HFFc6 (cell line): ENCODE measurements at regions not wholly inside any gene's neighbourhood (a gene's known extent, or its start where the extent isn't known, plus 50 kb on each side); places are given as distances from the start of the nearest gene placed in this dataset.

Experiments used
- DNase-seq: peaks from one replicate; pipeline ENCODE4 v3.0.0-alpha.2; 2018
- H3K27ac Mint-ChIP-seq: 2 replicates; pipeline ENCODE4 v1.8.0; 2020; ENCODE audit warnings: mild to moderate bottlenecking, mixed read lengths
- H3K27me3 Mint-ChIP-seq: 2 replicates; pipeline ENCODE4 v1.8.0; 2021; ENCODE audit warnings: mild to moderate bottlenecking, moderate library complexity, mixed read lengths; ENCODE audit not compliant: insufficient read depth
- H3K36me3 Mint-ChIP-seq: 2 replicates; pipeline ENCODE4 v1.8.0; 2021; ENCODE audit warnings: low read depth, mixed read lengths
- H3K4me1 Mint-ChIP-seq: 2 replicates; pipeline ENCODE4 v1.8.0; 2020; ENCODE audit warnings: low read depth, mixed read lengths
- H3K4me3 Mint-ChIP-seq: 2 replicates; pipeline ENCODE4 v1.8.0; 2020; ENCODE audit warnings: mild to moderate bottlenecking, moderate library complexity, mixed read lengths
- H3K9me3 Mint-ChIP-seq: 2 replicates; pipeline ENCODE4 v1.8.0; 2020; ENCODE audit warnings: mild to moderate bottlenecking, mixed read lengths
- TF ChIP-seq, protein P1 (sequence below): fragments of 200-600 bp; sonication (generic); IDR thresholded peaks from 2 replicates; pipeline ENCODE4 v1.5.0; 2021; ENCODE audit warnings: antibody characterized with exemption, mild to moderate bottlenecking

DNA sequence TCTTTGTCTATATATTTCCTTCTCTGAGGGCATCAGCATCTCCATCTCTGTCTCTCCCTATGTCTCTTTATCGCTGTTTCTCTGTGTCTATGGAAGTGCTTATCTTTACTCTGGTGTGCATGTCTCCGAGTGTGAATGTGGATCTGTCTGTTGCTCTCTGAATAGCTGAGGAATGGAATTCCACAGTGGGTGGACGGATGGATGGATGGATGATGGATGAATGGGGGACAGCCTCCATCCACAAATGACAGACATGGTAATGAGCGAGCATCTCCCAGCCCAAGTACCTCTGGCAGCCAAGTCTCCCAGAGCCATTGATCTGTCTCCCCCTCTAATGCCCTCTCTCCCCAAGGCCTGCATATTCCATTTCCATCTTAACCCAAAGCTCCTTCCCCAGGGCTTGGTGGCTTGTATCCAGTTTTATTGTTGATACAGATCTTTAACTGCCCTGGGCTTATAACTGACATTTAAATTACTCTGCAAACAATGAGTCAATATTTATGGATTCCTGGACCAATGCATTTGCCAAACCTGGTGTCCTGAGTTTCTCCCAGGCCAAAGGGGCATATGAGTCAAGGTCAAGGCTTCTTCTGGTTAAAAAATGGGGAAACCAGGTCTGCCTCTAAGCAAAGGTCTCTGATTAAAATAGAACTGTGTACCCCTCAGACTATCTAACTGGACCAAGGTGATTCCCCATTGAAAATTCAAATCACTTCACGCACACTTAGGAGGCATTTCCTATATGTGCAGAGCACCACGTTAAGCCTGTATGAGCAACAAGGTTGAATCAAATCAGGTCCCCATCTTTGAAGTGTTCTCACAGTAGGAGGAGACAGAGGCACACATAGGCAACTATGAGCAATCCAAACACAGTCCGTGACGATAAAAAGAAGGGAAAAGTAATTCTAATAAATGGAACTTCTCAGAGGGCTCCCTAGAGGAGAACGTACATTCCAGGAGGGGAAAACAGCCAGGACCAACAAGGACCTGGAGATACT, 109.9 kb downstream of the TLE3 start:
- Mint-ChIP-seq H3K36me3 (no peaks in the 10 kb centered on the region), H3K4me3 (no peak overlapping the region), H3K9me3 (no peaks in the 10 kb centered on the region), H3K4me1 (peaks cover 20% of the 10 kb centered on the region), H3K27ac (no peak overlapping the region), H3K27me3 (peaks cover 51% of the 10 kb centered on the region)
- DNase-seq = no peak
- TF ChIP-seq, protein P1, sequence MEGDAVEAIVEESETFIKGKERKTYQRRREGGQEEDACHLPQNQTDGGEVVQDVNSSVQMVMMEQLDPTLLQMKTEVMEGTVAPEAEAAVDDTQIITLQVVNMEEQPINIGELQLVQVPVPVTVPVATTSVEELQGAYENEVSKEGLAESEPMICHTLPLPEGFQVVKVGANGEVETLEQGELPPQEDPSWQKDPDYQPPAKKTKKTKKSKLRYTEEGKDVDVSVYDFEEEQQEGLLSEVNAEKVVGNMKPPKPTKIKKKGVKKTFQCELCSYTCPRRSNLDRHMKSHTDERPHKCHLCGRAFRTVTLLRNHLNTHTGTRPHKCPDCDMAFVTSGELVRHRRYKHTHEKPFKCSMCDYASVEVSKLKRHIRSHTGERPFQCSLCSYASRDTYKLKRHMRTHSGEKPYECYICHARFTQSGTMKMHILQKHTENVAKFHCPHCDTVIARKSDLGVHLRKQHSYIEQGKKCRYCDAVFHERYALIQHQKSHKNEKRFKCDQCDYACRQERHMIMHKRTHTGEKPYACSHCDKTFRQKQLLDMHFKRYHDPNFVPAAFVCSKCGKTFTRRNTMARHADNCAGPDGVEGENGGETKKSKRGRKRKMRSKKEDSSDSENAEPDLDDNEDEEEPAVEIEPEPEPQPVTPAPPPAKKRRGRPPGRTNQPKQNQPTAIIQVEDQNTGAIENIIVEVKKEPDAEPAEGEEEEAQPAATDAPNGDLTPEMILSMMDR = no peak

DNA sequence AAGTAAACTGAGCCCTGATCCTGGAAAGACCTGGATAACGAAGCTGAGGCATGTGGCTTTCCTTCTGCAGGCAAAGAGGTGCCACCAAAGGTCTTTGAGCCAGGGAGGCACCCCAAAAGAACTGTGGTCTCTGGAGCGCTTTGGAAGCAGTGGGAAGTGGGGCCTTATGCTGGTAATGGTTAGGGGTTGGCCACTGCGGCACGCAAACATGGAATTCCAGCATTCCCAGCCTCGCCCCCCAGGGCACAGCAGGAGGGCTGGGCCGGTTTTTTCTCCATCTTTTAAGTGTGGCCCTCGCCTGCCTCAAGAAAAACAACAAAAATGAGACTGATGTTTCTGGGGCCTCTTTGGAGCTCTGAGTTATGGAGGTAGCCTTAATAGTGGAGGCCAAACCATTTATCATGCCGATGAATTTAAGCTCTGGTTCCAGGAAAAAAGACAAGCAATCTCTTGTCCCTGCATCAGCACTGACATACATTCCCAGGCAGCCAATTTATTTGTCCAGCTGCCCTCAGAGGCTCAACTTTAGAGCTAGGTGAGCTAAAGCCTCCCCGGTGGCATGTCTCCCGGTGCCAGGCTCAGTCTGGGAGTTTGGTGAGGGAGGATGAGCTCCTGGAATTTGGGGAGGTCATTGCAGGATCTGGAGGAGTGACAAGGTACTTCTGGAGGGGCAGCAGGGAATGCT, 109.0 kb downstream of the TLE3 start:
- DNase-seq = no peak
- Mint-ChIP-seq H3K27me3 (peaks cover 55% of the 10 kb centered on the region), H3K36me3 (no peaks in the 10 kb centered on the region), H3K9me3 (no peaks in the 10 kb centered on the region), H3K4me1 (peaks cover 16% of the 10 kb centered on the region), H3K4me3 (no peak overlapping the region), H3K27ac (no peak overlapping the region)
- TF ChIP-seq, protein P1 = no peak

DNA sequence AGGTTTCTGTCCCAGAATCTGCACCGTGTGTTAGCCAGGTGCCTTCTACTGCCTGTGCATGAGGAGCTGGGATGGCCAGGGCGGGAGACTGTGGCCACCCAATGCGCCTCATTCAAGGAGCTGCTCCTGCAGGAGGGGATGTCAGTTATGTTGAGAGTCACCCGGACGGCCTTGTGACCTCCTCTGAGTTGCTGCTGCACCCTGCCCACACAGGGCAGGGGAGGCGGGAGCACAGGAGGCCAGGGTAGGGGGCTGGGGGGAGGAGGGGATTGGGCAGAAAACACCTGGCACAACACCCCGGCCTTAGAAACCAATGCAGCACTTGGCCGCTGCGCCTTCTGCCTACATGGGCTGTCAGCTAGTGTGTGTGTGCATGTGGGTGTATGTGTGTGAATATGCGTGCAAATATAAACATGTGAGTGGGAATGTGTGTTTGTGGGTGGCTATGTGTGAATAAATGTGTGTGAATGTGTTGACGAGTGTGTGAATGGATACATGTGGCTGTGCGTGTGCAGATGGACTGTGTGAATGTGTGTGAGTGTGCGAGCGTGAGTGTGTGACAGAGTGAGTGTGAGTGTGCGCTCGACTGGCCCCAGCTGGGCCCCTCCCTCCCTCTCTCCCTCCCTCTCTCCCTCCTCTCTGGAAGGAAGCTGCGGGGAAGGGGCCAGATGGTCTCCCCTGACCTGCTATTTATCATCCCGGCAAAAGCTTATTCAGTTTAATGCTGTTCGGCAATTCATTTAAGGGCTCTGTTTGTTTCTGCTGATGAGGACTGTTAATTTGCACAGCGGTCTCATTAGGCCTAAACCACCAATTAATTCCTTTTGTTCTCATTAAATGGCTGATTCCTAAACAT, 106.9 kb downstream of the TLE3 start:
- no peak for DNase-seq
- TF ChIP-seq, protein P1 = no peak
- H3K36me3 Mint-ChIP-seq = no peaks in the 10 kb centered on the region
- H3K4me3 Mint-ChIP-seq = no peak overlapping the region
- peaks cover 67% of the 10 kb centered on the region for H3K27me3 Mint-ChIP-seq
- H3K9me3 Mint-ChIP-seq = no peaks in the 10 kb centered on the region
- peaks cover 13% of the 10 kb centered on the region for H3K4me1 Mint-ChIP-seq
- H3K27ac Mint-ChIP-seq = no peak overlapping the region

DNA sequence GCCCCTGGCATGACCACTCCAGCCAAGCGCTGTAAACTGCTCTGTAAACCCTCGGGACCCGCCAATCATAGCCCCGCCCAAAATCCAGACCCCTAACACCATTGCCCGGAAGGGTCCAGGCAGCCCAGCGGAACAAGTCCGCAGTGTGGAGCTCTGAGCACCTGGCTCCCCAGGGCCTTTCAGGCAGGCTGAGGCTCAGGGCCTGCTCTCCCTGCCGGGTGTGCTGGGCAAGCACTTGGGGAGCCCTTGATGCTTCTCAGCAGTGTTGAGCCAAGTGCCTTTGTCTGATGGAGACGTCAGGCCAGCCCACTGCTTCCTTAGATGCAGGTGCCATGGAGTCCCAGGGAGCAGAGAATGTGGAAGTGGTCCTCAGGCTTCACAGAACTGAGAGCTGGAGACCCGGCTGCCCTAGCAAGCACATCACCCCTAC, 106.2 kb downstream of the TLE3 start:
- Mint-ChIP-seq H3K27me3 (peaks cover 68% of the 10 kb centered on the region), H3K4me1 (peaks cover 13% of the 10 kb centered on the region), H3K4me3 (no peak overlapping the region), H3K36me3 (no peaks in the 10 kb centered on the region), H3K9me3 (no peaks in the 10 kb centered on the region), H3K27ac (no peak overlapping the region)
- TF ChIP-seq, protein P1 = no peak
- DNase-seq = no peak

DNA sequence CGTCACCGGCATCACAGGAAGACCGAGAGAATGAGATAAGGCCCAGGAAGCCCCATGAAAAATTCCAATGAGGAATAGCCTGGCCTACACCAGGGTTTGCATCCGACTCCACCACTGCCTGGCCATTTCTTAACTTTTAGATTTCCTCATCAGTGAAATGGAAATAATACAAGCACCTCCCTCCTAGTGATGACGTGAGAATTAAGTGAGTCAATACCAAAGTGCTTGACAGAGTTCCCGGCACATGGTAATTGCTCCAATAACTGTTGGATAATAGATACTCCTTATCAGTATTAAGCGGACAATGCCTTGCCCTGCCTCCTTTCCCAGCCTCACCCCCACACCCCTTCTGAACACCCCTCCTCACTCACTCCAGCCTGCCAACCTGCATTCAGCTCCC, 105.4 kb downstream of the TLE3 start:
- DNase-seq = no peak
- H3K27me3 Mint-ChIP-seq = peaks cover 67% of the 10 kb centered on the region
- TF ChIP-seq, protein P1 = no peak
- no peaks in the 10 kb centered on the region for H3K36me3 Mint-ChIP-seq
- H3K4me3 Mint-ChIP-seq = no peak overlapping the region
- H3K27ac Mint-ChIP-seq = no peak overlapping the region
- peaks cover 11% of the 10 kb centered on the region for H3K4me1 Mint-ChIP-seq
- H3K9me3 Mint-ChIP-seq = no peaks in the 10 kb centered on the region
